ENCODE measurements at regions not wholly inside any gene's neighbourhood (a gene's known extent, or its start where the extent isn't known, plus 50 kb on each side); places are given as distances from the start of the nearest gene placed in this dataset.

DNA sequence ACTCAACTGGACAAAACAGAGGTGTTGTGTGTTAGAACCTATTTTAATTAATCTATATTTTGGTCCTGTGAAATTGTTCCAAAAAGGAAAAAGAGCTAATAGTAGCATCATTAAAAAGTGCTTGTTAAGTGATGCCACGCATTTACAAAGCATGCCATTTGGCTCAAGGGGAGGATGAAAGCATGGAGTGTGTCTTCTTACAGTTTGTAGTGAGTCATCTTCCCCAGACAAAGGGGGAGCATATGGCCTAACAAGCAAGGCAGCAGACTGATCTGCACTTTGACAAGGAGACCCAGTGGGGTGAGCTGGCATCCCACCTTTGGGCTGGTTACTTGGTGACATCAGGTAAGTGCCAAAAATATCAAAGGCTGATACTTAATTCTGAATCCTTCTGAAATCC is 297.0 kb downstream of the FGF9 start:
- no peak for DNase-seq

DNA sequence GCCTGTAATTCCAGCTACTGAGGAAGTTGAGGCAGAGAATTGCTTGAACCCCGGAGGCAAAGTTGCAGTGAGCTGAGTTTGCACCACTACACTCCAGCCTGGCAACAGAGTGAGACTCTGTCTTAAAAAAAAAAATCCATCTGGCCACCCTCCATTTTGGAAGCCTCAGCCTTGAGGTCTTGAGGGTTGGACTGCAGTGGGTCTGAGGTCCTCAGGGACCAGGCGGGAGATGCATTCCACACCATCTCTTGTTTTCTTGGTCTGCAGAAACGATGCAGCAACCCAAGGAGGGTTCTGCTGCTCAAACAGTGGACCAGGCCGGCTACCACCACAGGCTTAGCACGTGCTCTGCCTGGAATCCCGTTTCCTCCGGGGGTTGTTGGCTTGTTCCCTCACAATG is 299.3 kb downstream of the FGF9 start:
- DNase-seq: no peak

DNA sequence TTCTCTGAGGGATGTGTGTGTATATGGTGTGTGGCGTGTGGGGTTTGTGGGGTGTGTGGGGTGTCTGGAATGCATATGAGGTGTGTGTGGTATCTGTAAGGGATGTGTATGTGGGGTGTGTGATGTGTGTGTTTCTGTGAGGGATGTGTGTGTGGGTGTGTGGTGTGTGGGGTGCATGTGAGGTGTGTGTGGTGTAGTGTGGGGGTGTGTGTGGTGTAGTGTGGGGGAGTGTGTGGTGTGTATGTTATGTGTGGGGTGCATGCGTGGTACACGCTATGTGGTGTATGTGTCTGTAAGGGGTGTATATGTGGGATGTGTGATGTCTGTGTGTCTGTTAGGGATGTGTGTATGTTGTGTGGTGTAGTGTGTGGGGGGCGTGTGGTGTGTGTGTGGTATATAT is 300.0 kb downstream of the FGF9 start:
- DNase-seq: no peak

GRCh38 chr13:21971662-21972621 is 301.1 kb downstream of the FGF9 start:
- no peak for DNase-seq

DNA sequence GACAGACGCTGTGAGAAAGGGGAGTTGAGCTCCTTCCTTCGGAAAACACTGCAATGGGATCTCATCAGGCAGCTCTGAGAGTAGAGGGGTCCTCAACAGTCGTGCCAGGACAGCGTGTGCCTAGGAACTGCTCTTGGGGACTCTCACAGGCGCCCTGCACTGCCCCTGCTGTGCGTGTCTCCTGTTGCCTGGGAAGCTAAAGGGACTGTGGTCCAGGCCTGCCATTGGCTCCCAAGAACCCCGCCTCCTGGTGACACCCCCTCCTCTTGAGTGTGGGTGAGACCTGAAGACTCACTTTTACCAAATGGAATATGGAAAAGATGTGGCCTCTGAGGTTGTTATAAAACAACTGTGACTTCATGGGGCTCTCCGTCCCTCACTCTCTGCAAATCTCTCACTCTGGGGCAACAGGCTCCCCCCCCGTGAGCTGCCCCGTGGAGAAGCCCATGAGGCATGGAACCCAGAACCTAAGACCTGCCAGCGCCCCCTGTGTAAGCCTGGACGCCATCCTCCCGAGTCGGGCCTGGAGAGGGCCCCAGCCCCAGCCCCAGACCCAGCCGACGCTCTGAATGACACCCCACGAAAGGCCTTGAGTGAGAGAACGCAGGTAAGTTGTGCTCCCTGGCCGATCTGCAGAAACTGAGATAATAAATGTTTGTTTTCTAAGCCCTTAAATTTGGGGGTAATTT is 302.7 kb downstream of the FGF9 start:
- DNase-seq: no peak

- DNase-seq: no peak
Observed at GRCh38 chr13:21974741-21975140, 303.9 kb downstream of the FGF9 start.

GRCh38 chr13:21976159-21976558 is 305.3 kb downstream of the FGF9 start:
- DNase-seq: no peak

DNA sequence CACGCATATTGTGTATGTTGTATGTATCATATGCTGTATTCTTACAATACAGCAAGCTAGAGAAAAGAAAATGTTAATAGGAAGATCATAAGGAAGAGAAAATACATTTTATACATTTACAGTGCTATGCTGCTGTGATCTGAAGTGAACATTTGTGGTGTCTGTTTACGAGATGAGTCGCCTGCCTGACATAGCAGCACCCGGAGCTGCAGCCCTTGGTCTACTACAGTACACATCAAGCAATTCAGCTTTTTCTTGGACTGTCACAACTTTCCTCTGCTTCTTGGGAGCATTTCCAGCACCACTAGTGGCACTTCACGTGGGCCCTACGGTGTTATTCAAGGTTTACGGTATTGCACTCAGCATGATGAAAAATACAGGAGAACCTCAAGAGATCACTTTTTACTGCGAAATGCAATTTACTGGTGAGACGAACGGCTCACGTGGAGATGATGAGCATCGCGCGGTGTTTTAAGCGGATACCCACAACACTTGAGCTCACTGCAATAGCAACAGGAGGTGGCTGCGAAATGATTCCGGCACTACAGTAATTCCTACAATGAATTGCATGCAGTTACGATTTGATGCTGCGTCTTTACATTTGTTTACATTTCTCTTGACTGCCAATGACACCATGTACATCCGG is 308.4 kb downstream of the FGF9 start:
- no peak for DNase-seq

DNA sequence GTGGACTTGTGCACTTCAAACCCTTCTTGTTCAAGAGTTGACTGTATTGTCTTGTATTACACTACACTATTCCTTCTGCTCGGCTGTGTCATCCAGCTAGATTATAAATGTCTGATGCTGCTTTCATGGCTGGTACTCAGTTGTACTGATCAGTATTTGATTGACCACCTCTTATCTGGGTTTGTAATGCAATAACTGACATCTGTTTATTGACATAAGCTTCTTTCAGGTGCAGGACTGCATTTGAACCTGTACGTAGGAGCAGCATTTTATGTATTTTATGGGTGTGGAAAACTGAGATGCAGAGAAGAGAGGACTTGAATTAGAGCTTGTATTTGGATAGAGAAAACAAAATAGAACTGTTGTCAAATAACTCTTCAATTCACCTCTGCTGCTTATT is 309.2 kb downstream of the FGF9 start:
- no peak for DNase-seq

DNA sequence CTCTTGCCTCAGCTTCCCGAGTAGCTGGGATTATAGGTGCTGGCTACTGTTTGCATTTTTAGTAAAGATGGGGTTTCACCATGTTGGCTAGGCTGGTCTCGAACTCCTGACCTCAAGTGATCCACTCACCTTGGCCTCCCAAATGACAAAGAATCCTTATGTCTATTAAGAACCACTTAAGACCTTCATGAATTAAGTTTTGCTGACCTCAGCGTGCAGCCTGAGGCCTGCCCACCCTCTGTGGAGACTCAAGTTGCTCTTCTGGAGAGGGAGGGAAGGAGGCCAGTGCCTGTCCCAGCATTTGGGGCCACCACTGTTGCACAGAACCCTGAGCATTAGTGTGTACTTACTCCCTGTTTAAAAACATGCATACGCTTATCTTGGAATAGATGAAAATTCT is 313.3 kb downstream of the FGF9 start:
- DNase-seq: no peak

- DNase-seq: no peak
Observed at GRCh38 chr13:21986602-21987001, 315.7 kb downstream of the FGF9 start.

DNA sequence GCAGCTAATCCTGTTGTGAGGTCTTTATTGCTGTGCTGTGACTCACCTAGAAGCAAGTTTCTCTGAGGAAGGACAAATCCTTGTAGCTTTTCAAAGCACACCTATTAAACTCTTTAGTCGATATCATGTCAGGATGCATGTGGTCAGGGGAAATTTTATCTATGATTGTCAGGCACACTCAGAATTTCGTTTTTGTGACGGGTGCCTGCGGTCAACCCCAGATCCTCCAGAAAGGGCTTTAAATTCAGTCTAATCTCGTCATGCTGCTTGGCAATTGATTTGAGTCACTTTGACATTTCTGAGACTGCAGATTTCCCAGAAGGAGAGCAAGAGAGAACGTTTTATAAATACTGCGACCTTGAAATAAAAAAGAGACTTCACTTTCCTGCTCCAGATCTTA is 316.9 kb downstream of the FGF9 start:
- no peak for DNase-seq

DNA sequence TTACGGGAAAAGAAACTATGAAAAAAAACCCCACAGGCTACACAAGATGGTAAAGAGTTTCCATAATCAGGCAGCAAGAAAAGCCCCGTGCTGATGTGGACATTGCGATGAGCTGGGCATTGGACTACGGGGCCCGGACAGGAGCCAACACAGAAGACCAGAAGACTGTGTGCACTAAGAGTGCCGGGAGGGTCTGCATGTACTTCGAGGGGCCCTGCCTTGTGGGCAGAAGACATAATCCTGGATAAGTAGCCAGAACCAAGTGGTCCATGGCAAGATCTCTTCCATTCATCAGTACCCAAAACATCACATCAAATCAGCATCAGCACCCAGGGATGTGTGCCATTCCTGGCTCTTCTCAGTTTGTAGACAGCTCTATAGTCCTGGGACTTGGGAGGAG is 317.8 kb downstream of the FGF9 start:
- DNase-seq: no peak

GRCh38 chr13:21996049-21996448 is 325.2 kb downstream of the FGF9 start:
- DNase-seq: no peak

- DNase-seq: no peak
Observed at GRCh38 chr13:21997726-21998125, 326.9 kb downstream of the FGF9 start.

GRCh38 chr13:21998279-21998990 is 327.6 kb downstream of the FGF9 start:
- DNase-seq: no peak

GRCh38 chr13:21999666-22000065 is 328.8 kb downstream of the FGF9 start:
- no peak for DNase-seq

- no peak for DNase-seq
Observed at GRCh38 chr13:22000191-22000590, 329.3 kb downstream of the FGF9 start.

- DNase-seq: no peak
Observed at GRCh38 chr13:22001336-22001735, 330.5 kb downstream of the FGF9 start.

- no peak for DNase-seq
Observed at GRCh38 chr13:22002893-22003292, 332.0 kb downstream of the FGF9 start.

GRCh38 chr13:22009500-22009899 is 338.6 kb downstream of the FGF9 start:
- no peak for DNase-seq

- DNase-seq: no peak
Observed at GRCh38 chr13:22009937-22010336, 339.1 kb downstream of the FGF9 start.

DNA sequence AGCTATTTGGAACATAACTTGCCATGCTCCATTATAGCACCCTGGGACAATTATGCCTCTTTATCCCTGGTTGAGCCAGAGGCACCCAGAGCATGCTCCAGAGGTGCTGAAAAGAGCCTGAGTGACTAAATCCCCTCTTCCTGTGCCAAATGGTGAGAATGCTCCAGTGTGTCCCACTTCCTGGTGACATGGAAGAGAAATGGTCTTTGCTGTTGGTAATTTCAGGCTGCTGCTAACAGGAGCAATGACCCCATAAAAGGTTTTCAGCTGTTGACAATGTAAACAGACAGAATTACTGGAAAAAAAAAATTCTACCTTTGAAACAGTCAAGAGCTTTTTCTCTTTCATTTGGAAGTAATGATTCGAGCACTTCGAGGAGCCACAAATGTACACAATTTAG is 341.8 kb downstream of the FGF9 start:
- no peak for DNase-seq

Measured in activated gamma-delta T cell (primary cell).